K562 (cell line): ENCODE measurements at regions not wholly inside any gene's neighbourhood (a gene's known extent, or its start where the extent isn't known, plus 50 kb on each side); places are given as distances from the start of the nearest gene placed in this dataset.

ENCODE experiments used
- CHD1 ChIP-seq: fragments of 200-600 bp; sonication (generic); IDR thresholded peaks from one replicate; pipeline ENCODE4 v1.6.1; 2012; ENCODE audit warnings: mild to moderate bottlenecking, moderate library complexity, low read length, inconsistent platforms
- ELF4 ChIP-seq: fragments of 450-650 bp; formaldehyde crosslinking; IDR thresholded peaks from 2 replicates; pipeline ENCODE4 v1.4.0; 2022; ENCODE audit warnings: missing genetic modification characterization
- FOXM1 ChIP-seq, 2 experiments: fragments of 450-650 bp in 1 of 2; sonication (generic) in 1 of 2; formaldehyde crosslinking in 1 of 2; IDR thresholded peaks; 2 replicates each; pipeline versions ENCODE4 v1.6.1 to v1.9.0; 2017 to 2022; ENCODE audit warnings: low read depth in 2 of 2, mild to moderate bottlenecking in 2 of 2, missing genetic modification reagents in 1 of 2, moderate library complexity in 1 of 2
- FOXP4 ChIP-seq: sonication (generic); formaldehyde crosslinking; IDR thresholded peaks from 2 replicates; pipeline ENCODE4 v1.8.0; 2022; ENCODE audit warnings: mild to moderate bottlenecking, missing genetic modification reagents, borderline replicate concordance
- HDGF ChIP-seq: fragments of 450-650 bp; IDR thresholded peaks from 2 replicates; pipeline ENCODE4 v1.6.1; 2016
- MGA ChIP-seq: fragments of 450-650 bp; IDR thresholded peaks from 2 replicates; pipeline ENCODE4 v1.6.1; 2016; ENCODE audit warnings: mild to moderate bottlenecking, moderate library complexity
- MNT ChIP-seq, 2 experiments: fragments of 450-650 bp; conservative IDR thresholded peaks; 2 replicates each; pipeline ENCODE4 v1.6.1; 2017; ENCODE audit warnings: mild to moderate bottlenecking in 2 of 2, moderate library complexity in 2 of 2
- PTRF ChIP-seq: fragments of 450-650 bp; IDR thresholded peaks from 2 replicates; pipeline ENCODE4 v1.6.1; 2016; ENCODE audit warnings: mild to moderate bottlenecking, missing genetic modification characterization, missing compliant biosample characterization
- SPI1 ChIP-seq: IDR thresholded peaks from 2 replicates; pipeline ENCODE4 v1.6.1; 2011; ENCODE audit warnings: low read depth, low read length, control low read depth, borderline replicate concordance
- SREBF2 ChIP-seq: sonication (generic); formaldehyde crosslinking; IDR thresholded peaks from 2 replicates; pipeline ENCODE4 v1.4.0; 2020; ENCODE audit warnings: mild to moderate bottlenecking, missing genetic modification reagents
- ZKSCAN3 ChIP-seq: fragments of 250-450 bp; sonication (Bioruptor Pico); IDR thresholded peaks from 2 replicates; pipeline ENCODE4 v1.4.0; 2020
- ZNF124 ChIP-seq: sonication (generic); formaldehyde crosslinking; IDR thresholded peaks from 2 replicates; pipeline ENCODE4 v1.8.1; 2022; ENCODE audit warnings: missing genetic modification reagents

GRCh38 chr10:91163869-91164474, 56.5 kb upstream of the PCGF5 start (continued):
- TF ChIP-seq FOXM1 (IDR thresholded peaks at IDR 0.05; ENCODE audit: low read depth) (no peak), FOXM1 (CRISPR knock-in tag; IDR thresholded peaks at IDR 0.05; ENCODE audit: low read depth) (no peak), HDGF (no peak), MGA (0 out of 2 replicates have a peak, but pooled peaks have one; percentile 19), SPI1 (no peak), PTRF (tag) (no peak), CHD1 (no peak), ELF4 (no peak), FOXP4 (CRISPR knock-in tag) (no peak), MNT (conservative IDR thresholded peaks at IDR 0.05) (peak in 1 of 2 experiments; percentile 44; a peak in 3 of 4 replicates), ZNF124 (CRISPR knock-in tag) (no peak), SREBF2 (CRISPR knock-in tag) (no peak), ZKSCAN3 (CRISPR knock-in tag) (no peak)
